LNCAP (cell line): ENCODE measurements at regions not wholly inside any gene's neighbourhood (a gene's known extent, or its start where the extent isn't known, plus 50 kb on each side); places are given as distances from the start of the nearest gene placed in this dataset.

Experiments used
- CTCF ChIP-seq: fragments of 450-650 bp; IDR thresholded peaks from 2 replicates; pipeline ENCODE4 v1.5.1; 2017; ENCODE audit warnings: mild to moderate bottlenecking

- no peak for TF ChIP-seq CTCF
These were observed 669.6 kb upstream of the ZNF608 start for GRCh38 chr5:125416055-125416454.

- TF ChIP-seq CTCF = no peak
These were observed 674.6 kb upstream of the ZNF608 start for GRCh38 chr5:125421006-125421405.

GRCh38 chr5:125422342-125422741, 675.9 kb upstream of the ZNF608 start:
- TF ChIP-seq CTCF = no peak

GRCh38 chr5:125424402-125425141, 678.1 kb upstream of the ZNF608 start:
- TF ChIP-seq CTCF = no peak

- TF ChIP-seq CTCF = no peak
These were observed 683.1 kb upstream of the ZNF608 start for GRCh38 chr5:125429498-125429897.

- no peak for TF ChIP-seq CTCF
These were observed 687.0 kb upstream of the ZNF608 start for GRCh38 chr5:125433457-125433856.

- TF ChIP-seq CTCF = no peak
These were observed 692.8 kb upstream of the ZNF608 start for GRCh38 chr5:125439243-125439642.

- TF ChIP-seq CTCF = no peak
These were observed 694.5 kb upstream of the ZNF608 start for GRCh38 chr5:125440905-125441304.
